SK-N-SH (cell line): ENCODE measurements at regions not wholly inside any gene's neighbourhood (a gene's known extent, or its start where the extent isn't known, plus 50 kb on each side); places are given as distances from the start of the nearest gene placed in this dataset.

Experiments
- CTCF ChIA-PET: fragments of 300-600, 350-600 bp; formaldehyde crosslinking; extraction: SDS; loops from one replicate; lab custom pipeline; 2021; lab: Yijun Ruan, JAX
- POLR2A ChIA-PET: fragments of 350-600 bp; sonication (Branson Sonifier 250); formaldehyde crosslinking; extraction: SDS; loops from one replicate; lab custom pipeline; 2020; ENCODE audit warnings: antibody characterized with exemption, inconsistent platforms; lab: Yijun Ruan, JAX
- DNase-seq: peaks from one replicate; pipeline ENCODE4 v3.0.0; 2012
- H2AFZ ChIP-seq: fragments of 200-600 bp; sonication (generic); 2 replicates; pipeline ENCODE4 v1.8.1; 2016; ENCODE audit warnings: antibody characterized with exemption, mild to moderate bottlenecking, low read depth
- H3F3A ChIP-seq: fragments of 200-600 bp; sonication (generic); replicated peaks from 2 replicates; pipeline ENCODE3; 2016; ENCODE audit warnings: antibody characterized with exemption, mild to moderate bottlenecking; ENCODE audit not compliant: insufficient read depth
- H3K27ac ChIP-seq, 2 experiments: fragments of 200-500 bp in 1 of 2; fragments of 200-600 bp in 1 of 2; sonication (Bioruptor generic) in 1 of 2; sonication (generic), shearing (Covaris generic) in 1 of 2; 2 replicates each; pipeline versions ENCODE4 v1.5.1 to v1.6.1; 2014 to 2016; ENCODE audit warnings: low read depth in 2 of 2, inconsistent platforms in 1 of 2, low read length in 1 of 2, mild to moderate bottlenecking in 1 of 2, mixed read lengths in 1 of 2
- H3K27me3 ChIP-seq: fragments of 200-600 bp; sonication (generic), shearing (Covaris generic); 2 replicates; pipeline ENCODE4 v1.6.1; 2016; ENCODE audit warnings: mixed run types; ENCODE audit not compliant: insufficient read depth
- H3K36me3 ChIP-seq, 2 experiments: fragments of 200-500 bp in 1 of 2; fragments of 200-600 bp in 1 of 2; sonication (Bioruptor generic) in 1 of 2; sonication (generic) in 1 of 2; replicated peaks in 1 of 2; 2 replicates each; pipeline versions ENCODE3 to v1.5.1; 2014 to 2016; ENCODE audit warnings: low read length in 1 of 2, mild to moderate bottlenecking in 1 of 2; ENCODE audit not compliant: insufficient read depth in 2 of 2, control insufficient read depth in 1 of 2
- H3K4me1 ChIP-seq, 2 experiments: fragments of 200-500 bp in 1 of 2; fragments of 200-600 bp in 1 of 2; sonication (Bioruptor generic) in 1 of 2; sonication (generic), shearing (Covaris generic) in 1 of 2; 2 replicates each; pipeline versions ENCODE4 v1.5.1 to v1.6.1; 2014 to 2016; ENCODE audit warnings: low read depth in 1 of 2, low read length in 1 of 2, mixed run types in 1 of 2; ENCODE audit not compliant: insufficient read depth in 2 of 2, control insufficient read depth in 1 of 2
- H3K4me2 ChIP-seq: fragments of 200-600 bp; sonication (generic), shearing (Covaris generic); 2 replicates; pipeline ENCODE4 v1.6.1; 2017; ENCODE audit warnings: mixed run types
- H3K4me3 ChIP-seq, 2 experiments: fragments of 200-500 bp in 1 of 2; fragments of 200-600 bp in 1 of 2; sonication (Bioruptor generic) in 1 of 2; sonication (generic), shearing (Covaris generic) in 1 of 2; 2 replicates each; pipeline versions ENCODE4 v1.5.1 to v1.8.1; 2014 to 2016; ENCODE audit warnings: low read depth in 2 of 2, inconsistent platforms in 1 of 2, low read length in 1 of 2, mild to moderate bottlenecking in 1 of 2, mixed read lengths in 1 of 2, moderate library complexity in 1 of 2
- H3K79me2 ChIP-seq: fragments of 200-600 bp; sonication (generic); 2 replicates; pipeline ENCODE4 v1.8.1; 2017; ENCODE audit warnings: mild to moderate bottlenecking; ENCODE audit not compliant: insufficient read depth
- H3K9ac ChIP-seq: fragments of 200-600 bp; sonication (generic); 2 replicates; pipeline ENCODE4 v1.6.1; 2017; ENCODE audit warnings: mixed run types
- H3K9me2 ChIP-seq: fragments of 200-600 bp; sonication (generic); 2 replicates; pipeline ENCODE4 v1.6.1; 2017; ENCODE audit warnings: mixed run types
- H3K9me3 ChIP-seq: fragments of 200-600 bp; sonication (generic); 2 replicates; pipeline ENCODE4 v1.6.1; 2017; ENCODE audit warnings: mixed run types, mild to moderate bottlenecking, moderate library complexity
- H4K20me1 ChIP-seq: fragments of 200-600 bp; sonication (generic); 2 replicates; pipeline ENCODE4 v1.6.1; 2017; ENCODE audit warnings: mild to moderate bottlenecking, mixed run types; ENCODE audit not compliant: insufficient read depth
- ELF1 ChIP-seq: IDR thresholded peaks from 2 replicates; pipeline ENCODE4 v1.4.0; 2012
- EP300 ChIP-seq, 2 experiments: IDR thresholded peaks; 2 replicates each; pipeline versions ENCODE4 v1.4.0 to v1.6.1; 2012; ENCODE audit warnings: borderline replicate concordance in 1 of 2, low read depth in 1 of 2, low read length in 1 of 2
- EZH2phosphoT487 ChIP-seq: fragments of 200-600 bp; sonication (generic); IDR thresholded peaks from 2 replicates; pipeline ENCODE4 v1.6.1; 2017; ENCODE audit warnings: low read depth, mixed run types, mild to moderate bottlenecking, antibody characterized with exemption, moderate library complexity, borderline replicate concordance
- FOSL2 ChIP-seq: IDR thresholded peaks from 2 replicates; pipeline ENCODE4 v1.4.0; 2012; ENCODE audit warnings: low read depth, mild to moderate bottlenecking, moderate library complexity, borderline replicate concordance
- FOXJ3 ChIP-seq: sonication (generic); formaldehyde crosslinking; IDR thresholded peaks from 2 replicates; pipeline ENCODE4 v1.5.1; 2020; ENCODE audit warnings: mild to moderate bottlenecking, missing genetic modification reagents
- IRF3 ChIP-seq: fragments of 150-350 bp; IDR thresholded peaks from 2 replicates; pipeline ENCODE4 v1.6.1; 2016; ENCODE audit warnings: mild to moderate bottlenecking, low read depth, low read length
- JUND ChIP-seq: IDR thresholded peaks from 2 replicates; pipeline ENCODE4 v1.4.0; 2012
- MAX ChIP-seq: IDR thresholded peaks from 2 replicates; pipeline ENCODE4 v1.4.0; 2012; ENCODE audit warnings: low read depth
- MXI1 ChIP-seq: IDR thresholded peaks from 2 replicates; pipeline ENCODE4 v1.6.1; 2012; ENCODE audit warnings: mild to moderate bottlenecking, low read depth, low read length, improper control_type of control experiment
- POLR2AphosphoS5 ChIP-seq: IDR thresholded peaks from 2 replicates; pipeline ENCODE4 v1.6.1; 2012; ENCODE audit warnings: low read depth, low read length
- RAD21 ChIP-seq: IDR thresholded peaks from 2 replicates; pipeline ENCODE4 v1.6.1; 2012; ENCODE audit warnings: mild to moderate bottlenecking, low read length
- RFX5 ChIP-seq: IDR thresholded peaks from 2 replicates; pipeline ENCODE4 v1.6.1; 2012; ENCODE audit warnings: mild to moderate bottlenecking, improper control_type of control experiment, low read length
- SMC3 ChIP-seq: IDR thresholded peaks from 2 replicates; pipeline ENCODE4 v1.6.1; 2012; ENCODE audit warnings: low read depth, low read length, improper control_type of control experiment
- TAF1 ChIP-seq: IDR thresholded peaks from 2 replicates; pipeline ENCODE4 v1.6.1; 2012; ENCODE audit warnings: low read depth, mild to moderate bottlenecking, low read length, moderate library complexity, borderline replicate concordance
- TCF12 ChIP-seq: IDR thresholded peaks from 2 replicates; pipeline ENCODE4 v1.4.0; 2012
- TEAD4 ChIP-seq: IDR thresholded peaks from 2 replicates; pipeline ENCODE4 v1.4.0; 2012; ENCODE audit warnings: mild to moderate bottlenecking, borderline replicate concordance; ENCODE audit not compliant: insufficient read depth
- YY1 ChIP-seq: IDR thresholded peaks from 2 replicates; pipeline ENCODE4 v1.4.0; 2012; ENCODE audit warnings: low read depth, mild to moderate bottlenecking
- WGBS: methylation state at CpG from one replicate; pipeline ENCODE4 v1.1.6; 2017; ENCODE audit warnings: low lambda C conversion rate; 5-methylcytosine and 5-hydroxymethylcytosine counted together
- TF ChIP-seq, protein P1 (sequence below): fragments of 200-600 bp; sonication (generic); IDR thresholded peaks from 2 replicates; pipeline ENCODE4 v1.6.1; 2017; ENCODE audit warnings: antibody characterized with exemption, mild to moderate bottlenecking, moderate library complexity
- TF ChIP-seq, protein P2 (sequence below): IDR thresholded peaks from 2 replicates; pipeline ENCODE4; 2012

- Histone ChIP-seq H2AFZ (no peak overlapping the region), H3K27ac (no peak overlapping the region), H4K20me1 (no peaks in the 10 kb centered on the region), H3K4me2 (no peak overlapping the region), H3K27me3 (no peaks in the 10 kb centered on the region), H3K9me3 (no peaks in the 10 kb centered on the region), H3K79me2 (no peaks in the 10 kb centered on the region), H3K4me3 (no peak overlapping the region), H3K36me3 (no peaks in the 10 kb centered on the region), H3K4me1 (peaks cover 0 to 2% of the 10 kb centered on the region in 2 experiments; a peak in 2 of 4 replicates), H3F3A (peaks cover 3% of the 10 kb centered on the region), H3K9ac (no peak overlapping the region), H3K9me2 (no peaks in the 10 kb centered on the region)
- ChIA-PET CTCF (no interaction called here), POLR2A (no interaction called here)
- no peak for DNase-seq
- 76% methylated on average over 3 of the region's 3 CpGs for WGBS
- TF ChIP-seq SMC3 (no peak), RFX5 (no peak), MAX (no peak), RAD21 (no peak), TCF12 (no peak), ELF1 (no peak)
- TF ChIP-seq, protein P1, sequence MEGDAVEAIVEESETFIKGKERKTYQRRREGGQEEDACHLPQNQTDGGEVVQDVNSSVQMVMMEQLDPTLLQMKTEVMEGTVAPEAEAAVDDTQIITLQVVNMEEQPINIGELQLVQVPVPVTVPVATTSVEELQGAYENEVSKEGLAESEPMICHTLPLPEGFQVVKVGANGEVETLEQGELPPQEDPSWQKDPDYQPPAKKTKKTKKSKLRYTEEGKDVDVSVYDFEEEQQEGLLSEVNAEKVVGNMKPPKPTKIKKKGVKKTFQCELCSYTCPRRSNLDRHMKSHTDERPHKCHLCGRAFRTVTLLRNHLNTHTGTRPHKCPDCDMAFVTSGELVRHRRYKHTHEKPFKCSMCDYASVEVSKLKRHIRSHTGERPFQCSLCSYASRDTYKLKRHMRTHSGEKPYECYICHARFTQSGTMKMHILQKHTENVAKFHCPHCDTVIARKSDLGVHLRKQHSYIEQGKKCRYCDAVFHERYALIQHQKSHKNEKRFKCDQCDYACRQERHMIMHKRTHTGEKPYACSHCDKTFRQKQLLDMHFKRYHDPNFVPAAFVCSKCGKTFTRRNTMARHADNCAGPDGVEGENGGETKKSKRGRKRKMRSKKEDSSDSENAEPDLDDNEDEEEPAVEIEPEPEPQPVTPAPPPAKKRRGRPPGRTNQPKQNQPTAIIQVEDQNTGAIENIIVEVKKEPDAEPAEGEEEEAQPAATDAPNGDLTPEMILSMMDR: no peak
Observed at GRCh38 chr21:27366646-27367235, 399.9 kb upstream of the ADAMTS5 start.

- Histone ChIP-seq H4K20me1 (no peaks in the 10 kb centered on the region), H3K36me3 (no peaks in the 10 kb centered on the region), H3K9me2 (no peaks in the 10 kb centered on the region), H3K27ac (no peak overlapping the region), H3K4me3 (no peak overlapping the region), H3K4me1 (no peaks in the 10 kb centered on the region; a peak in 1 of 4 replicates), H2AFZ (no peak overlapping the region), H3K79me2 (no peaks in the 10 kb centered on the region), H3K9me3 (no peaks in the 10 kb centered on the region), H3F3A (peaks cover 3% of the 10 kb centered on the region), H3K4me2 (no peak overlapping the region), H3K9ac (no peak overlapping the region), H3K27me3 (no peaks in the 10 kb centered on the region)
- WGBS: 79% methylated on average over 4 of the region's 4 CpGs
- DNase-seq: no peak
- ChIA-PET CTCF (no interaction called here), POLR2A (no interaction called here)
- TF ChIP-seq, protein P1: no peak
- TF ChIP-seq SMC3: no peak
- TF ChIP-seq MXI1: no peak
- no peak for TF ChIP-seq FOXJ3 (CRISPR knock-in tag)
- no peak for TF ChIP-seq EZH2phosphoT487
- TF ChIP-seq, protein P2, sequence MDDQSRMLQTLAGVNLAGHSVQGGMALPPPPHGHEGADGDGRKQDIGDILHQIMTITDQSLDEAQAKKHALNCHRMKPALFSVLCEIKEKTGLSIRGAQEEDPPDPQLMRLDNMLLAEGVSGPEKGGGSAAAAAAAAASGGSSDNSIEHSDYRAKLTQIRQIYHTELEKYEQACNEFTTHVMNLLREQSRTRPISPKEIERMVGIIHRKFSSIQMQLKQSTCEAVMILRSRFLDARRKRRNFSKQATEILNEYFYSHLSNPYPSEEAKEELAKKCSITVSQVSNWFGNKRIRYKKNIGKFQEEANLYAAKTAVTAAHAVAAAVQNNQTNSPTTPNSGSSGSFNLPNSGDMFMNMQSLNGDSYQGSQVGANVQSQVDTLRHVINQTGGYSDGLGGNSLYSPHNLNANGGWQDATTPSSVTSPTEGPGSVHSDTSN: no peak
- no peak for TF ChIP-seq TAF1
- no peak for TF ChIP-seq JUND
- TF ChIP-seq FOSL2: no peak
- no peak for TF ChIP-seq RAD21
- no peak for TF ChIP-seq EP300 (IDR thresholded peaks at IDR 0.05; ENCODE audit: borderline replicate concordance in 1 of 2, low read depth in 1 of 2, low read length in 1 of 2)
- TF ChIP-seq IRF3: no peak
- TF ChIP-seq TEAD4: no peak
- no peak for TF ChIP-seq YY1
- no peak for TF ChIP-seq RFX5
- no peak for TF ChIP-seq POLR2AphosphoS5
Observed at GRCh38 chr21:27366036-27366435, 399.1 kb upstream of the ADAMTS5 start.
